ENCODE measurements at regions not wholly inside any gene's neighbourhood (a gene's known extent, or its start where the extent isn't known, plus 50 kb on each side); places are given as distances from the start of the nearest gene placed in this dataset.

- in situ Hi-C loops (cut with HindIII; ENCODE audit: low sequenced_read_pairs): no loop called here
- TF ChIP-seq CTCF (IDR thresholded peaks at IDR 0.05; ENCODE audit: low read depth, low read length): no peak
- no peak overlapping the region for H3K4me3 ChIP-seq (ENCODE audit: low read depth, low read length)
Measured at GRCh38 chr5:4395752-4396151, 744.4 kb upstream of the ADAMTS16 start.

GRCh38 chr5:4405614-4406219 lies 734.4 kb upstream of the ADAMTS16 start:
- DNase-seq (ENCODE audit: low read depth, low spot score): no peak
- in situ Hi-C loops (cut with HindIII; ENCODE audit: low sequenced_read_pairs): no loop called here
- no peak overlapping the region for H3K4me3 ChIP-seq (ENCODE audit: low read depth, low read length)
- no peak for TF ChIP-seq CTCF (IDR thresholded peaks at IDR 0.05; ENCODE audit: low read depth, low read length)

More at GRCh38 chr5:4395752-4396151, 744.4 kb upstream of the ADAMTS16 start:
- no peak for DNase-seq (ENCODE audit: low read depth, low spot score)

- no peak overlapping the region for H3K4me3 ChIP-seq (ENCODE audit: low read depth, low read length)
- in situ Hi-C loops (cut with HindIII; ENCODE audit: low sequenced_read_pairs): no loop called here
- TF ChIP-seq CTCF (IDR thresholded peaks at IDR 0.05; ENCODE audit: low read depth, low read length): no peak
- no peak for DNase-seq (ENCODE audit: low read depth, low spot score)
Measured at GRCh38 chr5:4410151-4410550, 730.0 kb upstream of the ADAMTS16 start.

- DNase-seq (ENCODE audit: low read depth, low spot score): no peak
- no peak overlapping the region for H3K4me3 ChIP-seq (ENCODE audit: low read depth, low read length)
- no peak for TF ChIP-seq CTCF (IDR thresholded peaks at IDR 0.05; ENCODE audit: low read depth, low read length)
- in situ Hi-C loops (cut with HindIII; ENCODE audit: low sequenced_read_pairs): no loop called here
Measured at GRCh38 chr5:4411664-4412063, 728.5 kb upstream of the ADAMTS16 start.

- DNase-seq (ENCODE audit: low read depth, low spot score): no peak
- no peak overlapping the region for H3K4me3 ChIP-seq (ENCODE audit: low read depth, low read length)
- in situ Hi-C loops (cut with HindIII; ENCODE audit: low sequenced_read_pairs): no loop called here
- no peak for TF ChIP-seq CTCF (IDR thresholded peaks at IDR 0.05; ENCODE audit: low read depth, low read length)
Measured at GRCh38 chr5:4413996-4414395, 726.1 kb upstream of the ADAMTS16 start.

GRCh38 chr5:4418084-4418483 lies 722.0 kb upstream of the ADAMTS16 start:
- no peak overlapping the region for H3K4me3 ChIP-seq (ENCODE audit: low read depth, low read length)
- in situ Hi-C loops (cut with HindIII; ENCODE audit: low sequenced_read_pairs): no loop called here
- no peak for TF ChIP-seq CTCF (IDR thresholded peaks at IDR 0.05; ENCODE audit: low read depth, low read length)
- no peak for DNase-seq (ENCODE audit: low read depth, low spot score)

Data from astrocyte of the spinal cord (primary cell).